ENCODE measurements at regions not wholly inside any gene's neighbourhood (a gene's known extent, or its start where the extent isn't known, plus 50 kb on each side); places are given as distances from the start of the nearest gene placed in this dataset.
A peak's percentile ranks its signal among the peaks of the same experiment; 100 is the strongest.

DNA sequence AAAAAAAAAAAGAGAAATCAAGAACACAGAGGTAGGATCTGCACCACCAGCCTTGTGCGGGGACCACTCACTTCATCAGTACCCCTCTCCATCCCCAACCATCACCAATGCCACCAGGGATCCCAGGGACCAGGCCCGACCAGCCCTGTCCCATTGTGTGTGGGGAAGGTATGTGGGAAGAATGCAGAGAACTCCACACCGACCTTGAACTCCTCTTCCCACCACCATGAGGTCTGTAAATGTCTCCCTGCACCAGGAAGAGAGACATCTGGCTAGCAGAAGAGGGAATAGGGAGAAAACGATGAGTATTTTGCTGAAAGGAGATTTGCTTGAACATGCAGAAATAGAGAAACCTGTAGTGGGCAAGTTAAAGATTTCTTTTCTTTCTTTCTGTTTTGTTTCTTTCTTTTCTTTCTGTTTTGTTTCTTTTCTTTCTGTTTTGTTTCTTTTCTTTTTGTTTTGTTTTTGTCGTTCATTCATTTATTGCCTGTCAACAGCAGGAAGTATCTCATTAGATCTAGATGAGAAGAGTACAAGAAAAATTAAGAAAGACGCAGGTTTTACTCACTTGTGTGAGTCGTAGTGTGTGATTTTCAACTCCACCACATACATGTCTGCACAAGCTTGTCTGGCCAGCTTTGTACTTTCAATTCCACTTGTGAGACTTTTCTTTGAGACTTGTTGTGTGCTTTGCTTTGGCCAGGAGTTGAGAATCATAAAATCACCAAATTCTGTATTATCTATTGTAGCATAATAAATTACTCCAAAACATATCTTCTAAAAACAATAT lies 179.8 kb upstream of the HAAO start:
- peak; percentile 38 for DNase-seq (ENCODE audit: low read depth)

DNA sequence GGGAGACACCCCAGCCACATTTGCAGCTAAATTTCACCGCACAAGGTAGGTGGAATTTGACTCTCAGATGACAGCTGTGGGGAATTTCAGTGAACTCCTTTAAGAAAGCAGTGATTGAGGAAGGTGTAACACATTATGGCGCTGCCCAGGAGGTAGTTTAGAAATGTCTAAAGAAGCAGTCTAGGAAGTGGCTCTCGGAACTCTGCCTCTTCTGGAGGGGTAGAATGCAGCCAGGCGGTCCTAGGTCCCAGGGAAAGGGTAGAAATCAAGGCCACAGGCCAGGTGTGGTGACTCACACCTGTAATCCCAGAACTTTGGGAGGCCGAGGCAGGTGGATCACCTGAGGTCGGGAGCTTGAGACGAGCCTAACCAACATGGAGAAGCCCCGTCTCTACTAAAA lies 179.0 kb upstream of the HAAO start:
- DNase-seq (ENCODE audit: low read depth), result no peak

DNA sequence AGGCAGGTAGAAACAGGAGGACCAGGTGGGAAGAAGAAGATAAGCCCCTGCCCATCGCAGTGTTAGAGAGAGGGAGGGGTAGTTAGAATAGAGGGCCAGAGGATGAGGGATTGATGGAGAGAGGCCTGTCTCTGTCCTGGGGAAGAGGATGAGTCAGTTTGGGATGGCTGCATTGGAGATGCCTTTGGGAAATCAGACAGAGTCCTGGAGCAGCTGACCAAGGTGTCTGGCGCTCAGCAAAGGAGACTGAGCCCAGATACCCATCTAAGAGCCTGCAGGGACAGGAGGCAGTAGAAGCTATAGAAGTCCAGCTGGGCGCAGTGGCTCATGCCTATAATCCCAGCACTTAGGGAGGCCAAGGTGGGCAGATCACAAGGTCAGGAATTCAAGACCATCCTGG lies 177.8 kb upstream of the HAAO start:
- peak; percentile 60 for DNase-seq (ENCODE audit: low read depth)

DNA sequence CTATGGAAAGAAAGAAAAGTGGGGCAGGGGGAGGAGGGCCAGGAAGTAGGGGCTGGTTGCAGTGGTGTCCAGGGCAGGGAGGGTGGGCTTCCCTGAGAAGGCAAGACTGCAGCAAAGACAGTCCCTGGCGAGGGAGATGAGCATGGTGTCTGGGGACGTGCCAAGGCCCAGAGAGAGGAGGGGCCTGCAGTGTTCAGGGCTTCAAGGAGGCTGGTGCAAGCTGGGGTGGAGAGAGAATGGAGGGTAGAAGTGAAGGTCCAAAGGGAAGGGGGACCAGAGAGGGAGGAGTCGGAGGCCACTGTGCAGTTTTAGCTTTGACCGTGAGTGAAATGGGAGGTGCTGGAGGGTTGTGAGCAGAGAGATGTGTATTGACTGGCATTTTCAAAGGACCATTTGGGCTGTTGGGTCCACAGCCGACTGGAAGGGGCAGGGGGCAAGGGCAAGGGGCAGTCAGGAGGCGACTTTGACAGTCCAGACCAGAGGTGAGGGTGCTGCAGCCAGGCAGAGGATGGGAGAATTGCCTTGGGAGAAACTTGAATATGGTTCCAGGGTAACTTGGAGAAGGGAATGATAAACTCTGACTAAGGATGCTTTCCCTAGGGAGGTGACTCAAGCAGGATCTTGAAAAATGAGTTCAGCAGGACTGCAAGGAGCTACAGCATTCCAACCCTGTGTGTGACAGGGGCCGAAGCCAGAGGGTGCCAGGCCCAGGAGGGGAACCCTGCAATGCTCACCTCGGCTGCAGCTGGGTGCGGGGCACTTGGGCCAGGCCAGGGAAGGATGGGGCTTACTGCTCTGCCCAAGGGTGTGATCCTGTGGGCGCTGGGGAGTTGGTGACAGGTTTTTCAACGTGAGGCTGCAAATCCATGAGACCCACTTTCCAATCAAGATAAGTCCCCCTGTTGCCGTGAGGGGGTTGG lies 177.1 kb upstream of the HAAO start:
- peak; percentile 96 for DNase-seq (ENCODE audit: low read depth)

DNA sequence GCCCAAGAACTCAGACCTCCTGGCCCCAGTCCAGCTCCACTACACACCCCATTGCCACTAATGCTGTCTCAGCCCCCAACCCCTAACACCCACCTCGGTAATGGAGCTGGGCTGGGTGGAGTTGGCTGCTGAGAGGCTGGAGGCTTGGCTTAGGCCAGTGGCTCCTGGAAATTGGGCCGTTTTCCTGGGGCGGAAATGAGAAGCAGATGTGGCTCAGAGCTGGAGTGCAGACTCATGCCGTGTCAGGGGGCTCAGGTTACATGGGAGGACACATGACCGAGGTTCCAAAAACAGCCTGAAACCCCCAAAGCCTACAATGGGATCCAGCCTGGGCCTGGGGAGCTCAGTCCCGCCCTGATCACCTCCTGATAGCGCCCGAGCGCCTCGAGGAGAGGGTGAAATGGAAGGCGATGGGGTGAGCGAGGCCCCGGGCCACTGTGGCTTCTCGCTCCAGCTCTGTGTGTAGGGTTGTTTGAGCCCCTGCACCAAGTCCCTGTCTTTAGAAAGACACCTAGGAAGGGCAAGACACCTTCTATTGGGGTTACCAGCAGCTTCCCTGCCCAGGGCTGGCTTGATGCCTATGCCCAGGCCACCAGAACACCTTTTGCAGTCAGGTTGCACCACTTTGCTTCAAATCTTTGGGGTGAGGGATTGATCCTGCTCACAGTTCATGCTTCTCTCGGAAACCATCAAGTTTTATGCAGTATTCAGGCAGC lies 175.7 kb upstream of the HAAO start:
- peak; percentile 85 for DNase-seq (ENCODE audit: low read depth)

DNA sequence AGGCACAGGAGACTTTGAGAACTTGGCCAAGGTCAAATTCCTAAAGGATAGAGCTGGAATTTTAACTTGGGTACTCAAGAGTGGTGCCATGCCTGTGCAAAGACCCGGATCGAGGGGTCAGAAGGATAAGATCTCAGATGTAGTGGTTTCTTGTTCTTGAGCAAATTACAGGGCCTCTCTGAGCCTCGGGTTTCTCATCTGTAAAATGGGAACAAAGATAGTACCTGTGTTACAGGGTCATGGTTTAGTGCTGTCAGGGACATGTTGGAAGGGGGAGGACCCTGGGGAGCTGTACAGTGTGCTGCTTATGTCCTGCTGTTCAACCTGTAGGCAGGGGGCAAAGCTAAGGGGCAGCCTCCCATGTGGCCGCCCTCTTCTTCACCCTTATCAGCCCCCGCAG lies 173.5 kb upstream of the HAAO start:
- DNase-seq (ENCODE audit: low read depth), result no peak

DNA sequence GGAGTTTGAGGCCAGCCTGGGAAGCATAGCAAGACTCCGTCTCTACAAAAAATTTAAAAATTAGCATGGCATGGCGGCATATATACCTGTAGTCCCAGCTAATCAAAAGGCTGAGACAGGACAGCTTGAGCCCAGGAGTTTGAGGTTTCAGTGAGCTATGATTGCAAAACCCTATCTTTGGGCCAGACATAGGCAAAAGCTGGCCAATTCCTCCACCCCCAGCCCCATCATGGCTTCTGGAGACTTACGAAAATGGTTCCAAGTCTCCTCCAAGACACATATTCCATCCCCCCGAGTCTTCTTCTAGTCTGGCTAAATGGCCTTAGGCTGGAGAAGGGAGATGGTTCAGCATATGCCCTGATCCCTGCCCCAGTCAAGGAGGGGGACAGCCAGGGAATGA lies 172.8 kb upstream of the HAAO start:
- no peak for DNase-seq (ENCODE audit: low read depth)

DNA sequence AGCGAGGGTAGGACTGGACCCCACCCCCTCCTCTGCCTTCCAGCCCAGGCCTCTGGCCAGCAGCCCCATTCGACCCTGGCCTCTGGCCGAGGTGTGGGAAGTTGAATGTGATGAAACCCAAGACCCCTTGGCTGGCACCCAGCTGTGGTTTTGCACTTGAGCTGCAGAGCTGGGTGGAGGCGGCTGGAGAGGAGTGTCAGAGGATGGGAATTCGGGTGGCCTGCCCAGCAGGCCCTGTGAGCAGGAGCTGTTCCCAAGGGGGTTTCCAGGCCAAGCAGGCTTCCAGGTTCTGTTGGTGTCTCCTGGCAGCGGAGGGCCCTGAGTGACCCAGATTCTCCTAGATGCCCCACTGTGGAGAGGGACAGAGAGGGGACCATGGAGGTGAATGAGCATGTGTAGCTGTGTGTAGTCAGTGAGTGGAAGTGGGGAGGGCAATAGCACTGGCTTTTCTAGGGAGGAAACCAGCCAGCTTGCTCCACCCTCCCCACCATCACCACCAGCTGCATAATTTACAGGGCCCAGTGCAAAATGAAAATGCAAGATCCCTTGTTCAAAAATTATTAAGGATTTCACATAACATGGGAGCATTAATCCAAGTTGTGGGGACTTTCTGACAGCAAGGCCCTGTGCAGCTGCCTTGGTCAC lies 172.2 kb upstream of the HAAO start:
- DNase-seq (ENCODE audit: low read depth), result peak; percentile 88

DNA sequence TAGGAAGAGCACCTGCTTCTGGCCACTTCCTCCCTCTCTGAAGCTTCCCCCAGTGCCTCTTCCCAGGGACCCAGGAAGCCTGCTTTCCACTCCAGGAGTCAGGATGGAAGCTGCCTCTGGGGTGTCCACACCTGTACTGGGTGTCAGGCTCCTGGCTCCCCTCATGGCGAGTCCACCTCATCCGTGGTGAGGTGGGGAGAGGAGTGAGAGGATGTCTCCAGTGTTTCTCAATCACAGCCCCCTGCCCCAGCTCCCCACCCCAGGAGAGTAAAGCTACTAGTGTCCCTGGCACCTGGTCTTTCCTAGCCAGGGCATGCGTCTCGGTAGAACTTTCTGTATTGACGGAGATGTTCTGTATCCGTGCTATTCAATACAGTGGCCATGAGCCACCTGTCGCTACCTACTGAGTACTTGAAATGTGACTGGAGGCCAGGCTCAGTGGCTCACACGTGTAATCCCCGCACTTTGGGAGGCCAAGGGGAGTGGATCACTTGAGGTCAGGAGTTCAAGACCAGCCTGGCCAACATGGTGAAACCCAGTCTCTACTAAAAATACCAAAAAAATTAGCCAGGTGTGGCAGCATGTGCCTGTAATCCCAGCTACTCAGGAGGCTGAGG lies 171.2 kb upstream of the HAAO start:
- no peak for DNase-seq (ENCODE audit: low read depth)

DNA sequence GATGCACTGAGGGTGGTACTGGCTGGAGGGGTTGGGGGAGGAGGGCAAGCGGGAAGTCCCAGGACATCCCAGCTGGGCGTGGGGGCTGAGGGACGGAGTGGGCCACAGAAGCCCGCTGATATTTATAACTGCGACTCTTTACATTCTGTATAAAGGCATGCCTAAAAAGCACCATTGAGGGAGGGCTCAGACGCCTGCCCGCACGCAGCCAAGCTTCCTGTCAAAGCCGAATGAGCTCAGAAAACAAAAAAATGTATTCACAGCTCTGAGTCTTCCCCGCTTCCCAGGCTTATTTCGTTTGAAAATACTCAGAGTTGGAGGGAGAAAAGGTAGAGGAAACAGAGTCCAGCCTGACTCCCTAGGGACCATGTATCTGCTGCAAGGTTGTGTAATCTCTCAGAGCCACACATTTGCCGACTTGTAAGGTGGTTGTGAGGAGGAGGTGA lies 170.1 kb upstream of the HAAO start:
- DNase-seq (ENCODE audit: low read depth), result no peak

DNA sequence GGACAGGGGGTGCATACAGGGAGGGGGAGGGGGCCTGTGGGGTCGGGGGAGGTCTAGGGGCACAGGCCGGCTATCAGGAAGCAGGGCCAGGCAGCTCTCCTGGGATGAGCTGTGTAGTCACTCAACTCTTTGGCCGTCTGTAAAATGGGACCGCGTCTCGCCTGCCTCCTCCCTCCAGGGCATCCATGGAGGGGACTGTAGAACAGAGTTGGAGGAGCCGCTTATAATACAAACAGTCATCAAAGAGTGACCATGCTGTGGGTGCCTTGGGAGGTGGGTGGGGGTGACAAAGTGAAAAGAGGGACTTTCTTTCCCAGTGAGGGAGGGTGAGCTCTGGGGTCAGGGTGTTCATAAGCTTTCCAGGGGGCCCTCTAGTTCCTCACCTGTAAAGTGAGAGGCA lies 169.6 kb upstream of the HAAO start:
- DNase-seq (ENCODE audit: low read depth), result no peak

DNA sequence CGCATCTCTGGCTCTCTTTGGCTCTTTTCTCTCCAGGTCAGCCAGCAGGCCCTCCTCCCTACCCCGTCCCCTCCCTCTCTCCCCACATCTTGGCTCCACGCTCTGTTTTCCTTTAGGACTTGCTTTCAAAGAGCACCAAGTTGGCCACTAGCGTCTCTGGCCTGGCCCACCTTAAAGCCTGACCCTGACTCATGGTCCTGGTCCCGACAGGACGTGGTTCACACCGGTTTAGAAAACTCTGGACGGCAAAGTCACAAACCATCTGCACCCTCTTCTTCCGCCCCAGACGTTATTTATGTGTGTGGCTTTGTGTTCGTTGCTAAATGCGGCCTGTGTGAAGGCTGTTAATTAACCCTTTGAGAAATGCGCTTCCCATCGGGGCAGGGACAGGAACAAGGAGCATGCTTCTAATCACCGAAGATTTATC lies 169.0 kb upstream of the HAAO start:
- no peak for DNase-seq (ENCODE audit: low read depth)

DNA sequence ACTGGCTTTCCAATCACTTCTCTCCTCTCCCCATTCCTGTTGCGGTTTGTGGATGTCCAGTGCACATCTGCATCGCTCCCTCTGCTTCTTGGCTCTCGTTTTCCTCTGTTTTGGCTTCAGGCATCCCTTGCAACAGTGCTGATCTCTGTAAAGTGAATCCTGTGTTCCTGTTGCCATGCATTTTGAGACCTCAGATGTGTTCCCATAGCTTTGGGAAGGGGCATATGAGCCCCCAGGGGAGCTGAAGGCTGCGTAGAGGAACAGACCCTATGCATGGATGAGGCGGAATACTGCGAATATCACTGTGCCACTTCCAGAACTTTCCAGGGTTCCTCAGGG lies 168.4 kb upstream of the HAAO start:
- DNase-seq (ENCODE audit: low read depth), result no peak

DNA sequence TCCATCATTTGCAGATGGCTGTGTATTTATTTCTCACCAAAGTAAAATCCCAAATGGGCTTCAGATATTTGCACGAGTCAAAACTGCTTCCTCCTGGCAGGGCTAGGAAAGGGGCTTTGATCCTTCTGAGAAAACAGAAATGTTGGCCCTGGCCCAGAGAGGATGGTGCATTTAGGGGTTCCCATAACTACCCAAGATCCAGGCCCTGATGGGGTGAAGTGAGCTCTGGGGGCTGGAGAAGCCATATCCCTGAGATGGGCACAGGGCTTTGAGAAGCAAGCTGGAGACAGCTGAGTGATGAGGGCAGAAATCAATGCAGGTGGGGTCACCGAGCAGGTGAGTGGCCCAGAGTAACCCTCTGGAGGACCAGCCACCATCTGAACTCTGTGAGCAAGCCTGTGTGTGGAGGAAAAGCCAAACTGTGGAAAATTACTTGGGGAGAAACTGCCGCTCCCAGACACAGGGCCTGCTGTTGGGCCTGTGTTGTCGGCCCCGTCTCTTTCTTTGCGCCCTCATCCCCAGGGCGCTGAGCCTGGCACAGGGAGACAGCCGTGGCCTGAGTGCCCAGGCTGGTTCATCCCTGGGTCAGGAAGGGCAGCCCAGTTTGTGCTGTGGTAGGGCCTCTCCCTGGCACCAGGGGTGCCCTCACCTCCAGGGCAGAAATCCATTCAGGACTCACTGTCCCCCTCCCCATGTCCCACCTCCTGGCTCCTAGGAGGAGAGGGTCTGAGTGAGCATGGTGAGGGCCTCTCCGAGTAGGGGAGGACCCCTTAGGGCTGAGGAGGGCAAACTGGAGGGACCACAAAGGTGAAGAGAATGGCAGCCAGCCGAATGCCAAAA lies 167.8 kb upstream of the HAAO start:
- no peak for DNase-seq (ENCODE audit: low read depth)

DNA sequence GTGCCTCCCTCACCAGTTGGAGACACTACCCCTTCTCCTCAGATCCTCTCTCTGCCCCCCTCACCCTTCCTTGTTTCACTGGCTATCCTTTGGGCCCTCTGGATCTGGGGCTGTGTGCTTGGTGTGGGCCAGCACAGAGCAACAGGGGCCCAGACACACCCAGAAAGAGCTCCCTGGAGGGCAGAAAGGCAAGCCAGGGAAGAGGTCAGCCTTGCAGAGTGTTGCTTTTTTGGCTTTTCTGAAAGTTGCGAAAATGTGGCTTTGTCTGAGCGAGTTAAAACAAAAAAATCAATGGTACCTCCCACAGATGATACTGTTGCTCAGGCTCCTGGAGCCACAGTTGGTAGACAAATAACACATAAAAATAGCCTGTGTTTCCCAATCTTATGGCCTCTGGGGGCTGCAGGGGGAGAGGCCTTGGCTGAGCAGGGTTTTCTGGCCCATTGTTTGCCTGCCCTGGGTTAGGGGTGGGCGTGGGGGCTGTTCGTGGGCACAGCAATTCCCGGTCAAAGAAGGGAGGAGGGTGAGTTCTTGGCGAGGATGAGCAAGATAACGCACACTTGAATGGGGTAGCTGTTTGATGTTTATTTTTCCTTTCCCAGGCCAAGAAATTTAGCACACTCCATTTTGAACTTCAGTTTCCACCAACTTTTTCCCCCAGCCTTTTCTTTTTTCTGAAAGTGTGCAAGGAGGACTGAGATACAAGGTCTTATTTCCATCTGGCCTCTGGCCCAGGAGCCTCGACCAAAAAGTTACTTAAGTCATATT lies 167.0 kb upstream of the HAAO start:
- no peak for DNase-seq (ENCODE audit: low read depth)

DNA sequence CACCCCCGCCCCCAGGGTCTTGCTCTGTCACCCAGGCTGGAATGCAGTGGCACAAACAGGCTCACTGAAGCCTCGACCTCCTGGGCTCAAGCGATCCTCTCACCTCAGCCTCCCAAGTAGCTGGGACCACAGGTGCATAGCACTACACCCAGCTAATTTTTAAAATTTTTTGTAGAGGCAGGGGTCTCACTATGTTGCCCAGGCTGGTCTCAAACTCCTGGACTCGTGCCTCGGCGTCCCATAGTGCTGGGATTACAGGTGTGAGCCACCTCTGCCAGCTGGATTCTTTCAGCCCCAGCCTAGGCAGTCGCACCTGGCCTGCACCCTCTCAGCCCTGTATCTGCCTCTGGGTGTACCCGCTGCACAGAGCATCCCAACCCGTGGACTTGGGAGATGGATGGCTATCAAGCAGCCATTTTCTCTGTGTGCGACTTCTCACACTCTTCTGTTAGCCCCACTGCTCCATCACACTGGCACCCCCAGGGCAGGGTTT lies 166.4 kb upstream of the HAAO start:
- no peak for DNase-seq (ENCODE audit: low read depth)

DNA sequence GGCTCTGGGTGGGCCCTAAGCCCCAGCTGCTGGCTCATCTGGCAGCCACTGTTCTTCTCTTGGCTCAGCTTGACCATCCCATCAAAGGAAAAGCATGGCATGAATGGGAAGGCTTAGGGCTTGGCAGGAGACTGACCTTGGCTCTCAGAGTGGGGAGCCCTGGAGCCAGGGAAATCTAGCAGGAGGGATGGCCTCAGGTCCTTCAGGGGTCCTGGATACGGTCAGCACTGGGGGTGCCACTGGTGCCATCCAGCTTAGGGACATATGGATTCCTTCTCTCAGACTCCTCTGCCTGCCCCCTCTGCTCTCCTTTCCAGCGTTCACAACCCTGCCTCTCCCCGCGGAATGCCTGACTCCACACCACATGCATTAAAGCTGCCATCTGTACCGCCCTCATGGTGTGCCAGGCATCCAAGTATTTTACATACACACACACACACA lies 165.5 kb upstream of the HAAO start:
- DNase-seq (ENCODE audit: low read depth), result no peak

DNA sequence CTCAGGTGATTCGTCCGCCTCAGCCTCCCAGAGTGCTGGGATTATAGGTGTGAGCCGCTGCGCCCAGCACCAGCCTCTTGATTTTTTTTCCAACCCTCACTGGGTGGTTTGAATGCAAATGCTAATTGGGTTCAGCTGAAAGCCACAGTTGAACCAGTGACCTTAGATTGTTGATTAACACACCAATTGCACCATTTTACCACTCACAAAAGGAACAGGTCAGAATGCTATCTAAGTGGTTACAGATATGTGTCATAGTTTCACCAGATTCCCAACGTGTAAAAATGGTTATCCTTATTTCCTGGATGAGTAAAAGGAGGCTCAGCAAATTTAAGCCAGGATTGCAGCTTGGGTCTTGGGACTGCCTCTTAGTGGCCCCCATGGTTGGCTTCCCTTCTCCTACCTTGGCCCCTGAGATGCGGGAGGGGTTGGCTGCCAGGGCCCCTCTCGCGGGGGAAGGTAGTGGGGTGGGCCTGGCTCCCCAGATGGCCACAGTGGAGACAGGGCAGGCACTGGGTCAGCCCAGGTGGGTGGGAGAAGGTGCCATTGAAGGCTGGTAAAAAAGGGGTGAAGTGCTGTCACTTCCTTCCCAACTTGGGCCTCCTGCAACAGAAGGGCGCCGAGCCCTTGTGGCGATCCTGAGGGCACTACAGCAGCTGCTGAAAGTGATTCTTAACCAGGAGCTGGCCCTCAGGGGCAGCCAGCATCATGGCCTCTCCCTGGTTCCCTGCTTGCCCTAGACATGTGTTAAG lies 164.9 kb upstream of the HAAO start:
- DNase-seq (ENCODE audit: low read depth), result peak; percentile 47

Measured in ELR (cell line).